GM18498 (cell line): ENCODE measurements at regions not wholly inside any gene's neighbourhood (a gene's known extent, or its start where the extent isn't known, plus 50 kb on each side); places are given as distances from the start of the nearest gene placed in this dataset.

ENCODE experiments used
- ATAC-seq: cut with Tn5 transposase; IDR thresholded peaks from one replicate; pipeline ENCODE4 v1.9.1; 2021; ENCODE audit warnings: mild to moderate bottlenecking, moderate library complexity; ENCODE audit not compliant: unreplicated experiment

- ATAC-seq, result no peak
Measured at GRCh38 chr1:5577255-5578040, 414.8 kb downstream of the NPHP4 start.

- no peak for ATAC-seq
Measured at GRCh38 chr1:5576673-5577065, 415.6 kb downstream of the NPHP4 start.

GRCh38 chr1:5576011-5576672, 416.1 kb downstream of the NPHP4 start:
- no peak for ATAC-seq

- ATAC-seq, result no peak
Measured at GRCh38 chr1:5575396-5575940, 416.8 kb downstream of the NPHP4 start.

- no peak for ATAC-seq
Measured at GRCh38 chr1:5574641-5575040, 417.6 kb downstream of the NPHP4 start.

- no peak for ATAC-seq
Measured at GRCh38 chr1:5572794-5573193, 419.4 kb downstream of the NPHP4 start.

GRCh38 chr1:5571861-5572401, 420.3 kb downstream of the NPHP4 start:
- ATAC-seq, result no peak

- ATAC-seq, result no peak
Measured at GRCh38 chr1:5571438-5571837, 420.8 kb downstream of the NPHP4 start.

GRCh38 chr1:5570931-5571330, 421.3 kb downstream of the NPHP4 start:
- no peak for ATAC-seq

GRCh38 chr1:5568321-5568720, 423.9 kb downstream of the NPHP4 start:
- ATAC-seq, result no peak

- no peak for ATAC-seq
Measured at GRCh38 chr1:5567839-5568238, 424.4 kb downstream of the NPHP4 start.

- no peak for ATAC-seq
Measured at GRCh38 chr1:5566924-5567323, 425.3 kb downstream of the NPHP4 start.

GRCh38 chr1:5565281-5566125, 426.7 kb downstream of the NPHP4 start:
- ATAC-seq, result no peak

GRCh38 chr1:5564578-5565257, 427.5 kb downstream of the NPHP4 start:
- no peak for ATAC-seq

- ATAC-seq, result no peak
Measured at GRCh38 chr1:5563861-5564577, 428.2 kb downstream of the NPHP4 start.

GRCh38 chr1:5562769-5563168, 429.5 kb downstream of the NPHP4 start:
- no peak for ATAC-seq

- no peak for ATAC-seq
Measured at GRCh38 chr1:5562331-5562730, 429.9 kb downstream of the NPHP4 start.

GRCh38 chr1:5559078-5559477, 433.1 kb downstream of the NPHP4 start:
- ATAC-seq, result no peak

GRCh38 chr1:5555853-5556252, 436.4 kb downstream of the NPHP4 start:
- no peak for ATAC-seq

- no peak for ATAC-seq
Measured at GRCh38 chr1:5554784-5555183, 437.4 kb downstream of the NPHP4 start.
